PFSK-1 (cell line): ENCODE measurements at regions not wholly inside any gene's neighbourhood (a gene's known extent, or its start where the extent isn't known, plus 50 kb on each side); places are given as distances from the start of the nearest gene placed in this dataset.

Experiments used
- FOXP2 ChIP-seq: optimal IDR thresholded peaks from 2 replicates; pipeline ENCODE3; 2011; ENCODE audit warnings: borderline replicate concordance, control low read depth, inconsistent platforms; ENCODE audit not compliant: insufficient read depth; ENCODE audit errors: extremely low read length, extremely low read depth
- POLR2AphosphoS5 ChIP-seq: IDR thresholded peaks from 2 replicates; pipeline ENCODE4 v1.6.1; 2012; ENCODE audit warnings: low read depth, mild to moderate bottlenecking, control low read depth, low read length, moderate library complexity
- SIN3A ChIP-seq: IDR thresholded peaks from 2 replicates; pipeline ENCODE4 v1.6.1; 2012; ENCODE audit warnings: mild to moderate bottlenecking, low read length, moderate library complexity, borderline replicate concordance; ENCODE audit not compliant: insufficient read depth
- TAF1 ChIP-seq: IDR thresholded peaks from 2 replicates; pipeline ENCODE4 v1.6.1; 2012; ENCODE audit warnings: low read length, control low read depth, borderline replicate concordance; ENCODE audit not compliant: insufficient read depth
- TF ChIP-seq, protein P1 (sequence below), 2 experiments: IDR thresholded peaks; 2 replicates each; pipeline versions ENCODE4 v1.6.1 to v1.8.0; 2011 to 2012; ENCODE audit warnings: low read depth in 2 of 2, low read length in 2 of 2, control low read depth in 1 of 2, inconsistent platforms in 1 of 2, mild to moderate bottlenecking in 1 of 2, moderate library complexity in 1 of 2; ENCODE audit not compliant: insufficient read depth in 1 of 2

DNA sequence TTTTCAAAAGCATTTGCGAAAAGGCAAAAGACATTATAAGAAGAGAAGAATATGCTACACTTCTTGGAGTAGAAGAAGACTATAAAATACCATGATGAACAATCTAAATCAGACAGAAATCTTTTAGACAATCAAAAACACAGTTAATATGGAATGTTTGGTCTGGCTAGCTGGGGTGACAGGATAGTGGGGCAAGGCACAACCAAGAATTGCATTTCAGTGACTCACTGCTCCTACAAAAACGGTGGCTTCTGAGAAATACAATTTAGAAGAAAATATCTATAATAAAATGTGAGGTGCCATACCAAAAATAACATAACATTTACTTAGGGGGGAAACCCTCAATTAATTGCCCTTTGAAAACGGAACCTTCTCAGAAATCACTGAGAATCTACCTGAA is 363.4 kb downstream of the NPR3 start:
- TF ChIP-seq POLR2AphosphoS5 (no peak), TAF1 (no peak)

DNA sequence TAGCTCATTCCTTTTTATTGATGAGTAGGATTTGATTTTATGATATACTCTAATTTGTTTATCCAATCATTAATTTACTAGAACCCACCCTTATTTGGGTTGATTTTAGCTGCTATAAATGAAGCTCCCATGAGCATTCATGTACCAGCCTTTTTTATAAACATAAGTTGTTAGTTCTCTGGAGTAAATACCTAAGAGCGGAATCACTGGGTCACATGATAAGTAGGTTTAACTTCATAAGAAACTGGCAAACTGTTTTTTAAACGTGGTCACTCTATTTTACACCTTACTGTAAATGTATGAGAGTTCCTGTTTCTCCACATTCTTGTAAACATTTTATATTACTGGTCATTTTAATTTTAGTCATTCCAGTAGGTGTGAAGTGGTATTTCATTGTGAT is 364.6 kb downstream of the NPR3 start:
- TF ChIP-seq SIN3A (no peak), TAF1 (no peak), POLR2AphosphoS5 (no peak), FOXP2 (no peak)
- TF ChIP-seq, protein P1, sequence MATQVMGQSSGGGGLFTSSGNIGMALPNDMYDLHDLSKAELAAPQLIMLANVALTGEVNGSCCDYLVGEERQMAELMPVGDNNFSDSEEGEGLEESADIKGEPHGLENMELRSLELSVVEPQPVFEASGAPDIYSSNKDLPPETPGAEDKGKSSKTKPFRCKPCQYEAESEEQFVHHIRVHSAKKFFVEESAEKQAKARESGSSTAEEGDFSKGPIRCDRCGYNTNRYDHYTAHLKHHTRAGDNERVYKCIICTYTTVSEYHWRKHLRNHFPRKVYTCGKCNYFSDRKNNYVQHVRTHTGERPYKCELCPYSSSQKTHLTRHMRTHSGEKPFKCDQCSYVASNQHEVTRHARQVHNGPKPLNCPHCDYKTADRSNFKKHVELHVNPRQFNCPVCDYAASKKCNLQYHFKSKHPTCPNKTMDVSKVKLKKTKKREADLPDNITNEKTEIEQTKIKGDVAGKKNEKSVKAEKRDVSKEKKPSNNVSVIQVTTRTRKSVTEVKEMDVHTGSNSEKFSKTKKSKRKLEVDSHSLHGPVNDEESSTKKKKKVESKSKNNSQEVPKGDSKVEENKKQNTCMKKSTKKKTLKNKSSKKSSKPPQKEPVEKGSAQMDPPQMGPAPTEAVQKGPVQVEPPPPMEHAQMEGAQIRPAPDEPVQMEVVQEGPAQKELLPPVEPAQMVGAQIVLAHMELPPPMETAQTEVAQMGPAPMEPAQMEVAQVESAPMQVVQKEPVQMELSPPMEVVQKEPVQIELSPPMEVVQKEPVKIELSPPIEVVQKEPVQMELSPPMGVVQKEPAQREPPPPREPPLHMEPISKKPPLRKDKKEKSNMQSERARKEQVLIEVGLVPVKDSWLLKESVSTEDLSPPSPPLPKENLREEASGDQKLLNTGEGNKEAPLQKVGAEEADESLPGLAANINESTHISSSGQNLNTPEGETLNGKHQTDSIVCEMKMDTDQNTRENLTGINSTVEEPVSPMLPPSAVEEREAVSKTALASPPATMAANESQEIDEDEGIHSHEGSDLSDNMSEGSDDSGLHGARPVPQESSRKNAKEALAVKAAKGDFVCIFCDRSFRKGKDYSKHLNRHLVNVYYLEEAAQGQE (IDR thresholded peaks at IDR 0.05; ENCODE audit: insufficient read depth in 1 of 2, low read depth in 2 of 2, low read length in 2 of 2) = no peak

DNA sequence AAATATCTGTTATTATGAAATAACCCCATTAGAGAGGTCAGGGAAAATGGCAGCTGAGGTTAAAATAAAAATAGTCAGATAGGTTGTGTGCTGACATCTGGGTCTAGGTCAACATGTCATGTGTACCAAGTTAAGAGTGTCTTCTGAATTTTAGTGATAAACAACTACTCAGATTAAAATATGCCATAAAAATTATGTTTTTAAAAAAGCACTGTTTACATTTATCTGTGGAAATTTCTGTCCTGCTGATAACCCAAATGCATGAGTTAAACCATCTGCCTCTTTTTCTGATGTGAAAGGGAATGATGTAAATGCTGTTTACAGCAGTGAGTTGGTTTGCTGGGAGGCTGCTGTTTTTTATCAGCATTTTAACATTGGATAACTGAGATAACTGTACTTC is 361.2 kb upstream of the TARS1 start:
- TF ChIP-seq SIN3A (no peak), TAF1 (no peak), POLR2AphosphoS5 (no peak)

DNA sequence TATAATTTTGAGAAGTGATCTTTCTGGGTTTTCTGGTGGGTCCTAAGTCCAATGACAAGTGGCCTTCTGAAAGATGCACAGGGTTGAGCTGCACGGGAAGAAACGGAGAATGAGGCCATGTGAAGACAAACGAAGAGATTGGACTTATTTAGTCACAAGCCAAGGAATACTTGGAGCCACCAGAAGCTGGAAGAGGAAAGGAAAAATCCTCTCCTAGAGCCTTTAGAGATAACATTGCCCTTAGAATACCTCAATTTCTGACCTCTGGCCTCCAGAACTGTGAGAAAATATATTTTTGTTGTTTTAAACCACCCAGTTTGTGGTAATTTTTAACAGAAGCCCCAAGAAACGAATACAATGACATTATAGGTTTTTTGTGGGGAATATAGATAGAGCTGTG is 360.5 kb upstream of the TARS1 start:
- no peak for TF ChIP-seq POLR2AphosphoS5
- TF ChIP-seq, protein P1 (IDR thresholded peaks at IDR 0.05; ENCODE audit: insufficient read depth in 1 of 2, low read depth in 2 of 2, low read length in 2 of 2) = no peak
- TF ChIP-seq SIN3A = no peak
- TF ChIP-seq FOXP2 = no peak
- TF ChIP-seq TAF1 = no peak

DNA sequence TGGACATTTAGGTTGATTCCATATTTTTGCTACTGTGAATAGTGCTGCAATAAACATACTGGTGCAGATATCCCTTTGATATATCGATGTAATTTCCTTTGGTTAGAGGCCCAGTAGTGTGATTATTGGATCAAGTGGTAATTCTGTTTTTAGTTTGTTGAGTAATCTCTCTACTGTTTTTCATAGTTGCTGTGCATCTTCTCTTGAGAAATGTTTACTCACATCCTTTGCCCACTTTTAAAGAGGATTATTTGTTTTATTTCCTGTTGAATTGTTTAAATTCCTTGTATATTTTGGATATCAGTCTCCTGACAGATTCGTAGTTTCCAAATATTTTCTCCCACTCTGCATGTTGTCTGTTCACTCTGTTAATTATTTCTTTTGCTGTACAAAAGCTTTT is 352.6 kb upstream of the TARS1 start:
- TF ChIP-seq, protein P1 (IDR thresholded peaks at IDR 0.05; ENCODE audit: insufficient read depth in 1 of 2, low read depth in 2 of 2, low read length in 2 of 2) = no peak
- no peak for TF ChIP-seq TAF1
- TF ChIP-seq SIN3A = no peak
- no peak for TF ChIP-seq POLR2AphosphoS5
- no peak for TF ChIP-seq FOXP2

DNA sequence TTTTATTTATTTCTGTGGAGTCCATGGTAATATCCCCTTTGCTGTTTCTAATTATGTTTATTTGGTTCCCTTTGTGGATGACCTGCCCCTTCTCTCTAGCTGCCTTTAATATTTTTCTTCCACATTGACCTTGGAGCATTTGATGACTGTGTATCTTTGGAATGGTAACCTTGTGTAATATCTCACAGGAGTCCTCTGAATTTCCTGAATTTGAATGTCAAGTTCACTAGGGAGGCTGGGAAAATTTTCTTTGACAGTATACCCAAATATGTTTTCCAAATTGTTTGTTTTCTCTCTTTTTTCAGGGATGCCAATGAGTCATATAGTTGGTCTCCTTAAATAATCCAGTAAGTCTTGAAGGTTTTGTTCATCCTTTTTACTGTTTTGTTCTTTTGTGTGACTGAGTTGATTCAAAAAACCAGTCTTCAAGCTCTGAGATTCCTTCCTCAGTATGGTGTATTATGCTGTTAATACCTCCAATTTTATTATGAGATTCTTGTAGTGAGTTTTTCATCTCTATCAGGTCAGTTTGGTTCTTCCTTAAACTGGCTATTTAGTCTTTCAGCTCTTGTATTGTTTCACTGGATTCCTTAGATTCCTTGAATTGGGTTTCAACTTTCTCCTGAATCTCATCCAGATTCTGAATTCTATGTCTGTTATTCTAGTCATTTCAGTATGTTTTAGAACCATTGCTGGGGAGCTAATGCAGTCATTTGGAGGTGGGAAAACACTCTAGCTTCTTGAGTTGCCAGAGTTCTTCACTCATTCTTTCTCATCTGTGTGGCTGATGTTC is 349.0 kb upstream of the TARS1 start:
- TF ChIP-seq FOXP2 = no peak
- TF ChIP-seq POLR2AphosphoS5 = no peak
- TF ChIP-seq, protein P1 (IDR thresholded peaks at IDR 0.05; ENCODE audit: insufficient read depth in 1 of 2, low read depth in 2 of 2, low read length in 2 of 2) = no peak
- no peak for TF ChIP-seq TAF1
- no peak for TF ChIP-seq SIN3A
